DMS53 (cell line): ENCODE measurements at regions not wholly inside any gene's neighbourhood (a gene's known extent, or its start where the extent isn't known, plus 50 kb on each side); places are given as distances from the start of the nearest gene placed in this dataset.
A peak's percentile ranks its signal among the peaks of the same experiment; 100 is the strongest.

Experiments used
- DNase-seq: peaks from one replicate; lab custom pipeline; 2025; lab: John Stamatoyannopoulos, UW

GRCh38 chr6:9404351-9405146, 969.2 kb upstream of the SLC35B3 start:
- DNase-seq: no peak

GRCh38 chr6:9403736-9404135, 968.4 kb upstream of the SLC35B3 start:
- DNase-seq: no peak

DNA sequence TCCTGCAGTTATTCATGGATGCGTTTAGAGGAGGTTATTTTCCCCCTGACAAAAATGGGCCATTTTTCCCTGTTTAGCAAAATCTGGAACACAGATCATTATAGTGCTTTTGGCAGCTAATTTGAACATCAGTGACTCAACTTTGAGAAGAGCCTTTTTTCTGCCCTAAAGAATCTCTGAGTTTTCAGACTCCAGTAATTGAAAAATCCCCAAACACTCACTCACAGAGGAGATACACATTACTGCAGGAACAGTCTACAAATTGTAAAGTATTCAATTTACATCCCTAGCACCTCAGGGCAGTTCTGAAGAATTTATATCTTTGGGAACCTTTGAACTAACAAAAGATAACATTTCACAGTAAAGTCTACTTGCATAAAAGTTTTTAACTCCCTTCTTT, 966.6 kb upstream of the SLC35B3 start:
- DNase-seq: no peak

DNA sequence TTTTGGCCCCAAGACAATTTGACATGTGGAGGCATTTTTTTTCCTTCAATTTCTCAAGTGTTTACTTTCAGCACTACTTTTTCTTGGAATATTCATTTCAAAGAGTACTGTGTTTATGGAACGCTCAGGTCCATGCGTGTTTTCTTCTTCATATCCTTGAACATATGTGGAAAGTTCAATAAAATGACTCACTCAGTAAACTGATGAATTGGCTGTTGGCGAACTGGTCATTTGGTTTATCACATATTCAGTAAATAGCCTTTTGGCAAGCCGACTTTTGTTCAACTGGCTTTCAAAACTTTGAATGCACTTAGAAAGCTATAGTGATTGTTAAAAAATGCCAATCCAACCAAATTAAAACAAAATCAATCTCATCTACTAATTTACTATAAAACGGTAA, 964.6 kb upstream of the SLC35B3 start:
- DNase-seq: peak; percentile 77

DNA sequence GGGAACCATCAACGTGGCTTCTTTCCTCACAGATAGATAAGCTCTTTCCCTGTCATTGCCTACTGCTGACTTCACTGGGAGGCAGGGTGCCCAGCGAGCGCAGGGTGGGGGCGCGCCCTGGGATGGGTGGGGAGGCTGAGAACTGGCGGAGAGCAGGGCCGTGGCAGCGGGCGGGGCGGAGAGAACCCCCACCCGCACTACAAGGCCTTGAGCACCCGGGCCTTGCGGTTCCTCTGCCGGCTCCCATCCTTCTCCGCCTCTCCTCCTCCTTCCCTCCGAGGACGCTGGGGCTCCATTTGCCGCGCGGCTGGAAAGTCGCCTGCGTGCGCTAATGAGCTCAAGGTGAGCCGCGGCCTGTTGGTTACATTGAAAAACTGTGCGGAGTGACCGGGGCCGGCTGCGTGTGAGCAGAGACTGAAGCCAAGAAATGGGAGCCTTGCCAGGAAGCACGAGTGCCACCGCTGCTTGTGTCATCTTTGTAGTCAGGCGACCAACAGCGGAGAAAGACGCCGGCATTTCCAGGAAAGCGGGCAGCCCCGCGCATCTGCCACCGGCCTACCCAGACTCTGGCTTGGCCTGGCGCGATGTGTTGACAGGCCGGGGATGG, 963.5 kb upstream of the SLC35B3 start:
- DNase-seq: peak; percentile 88

DNA sequence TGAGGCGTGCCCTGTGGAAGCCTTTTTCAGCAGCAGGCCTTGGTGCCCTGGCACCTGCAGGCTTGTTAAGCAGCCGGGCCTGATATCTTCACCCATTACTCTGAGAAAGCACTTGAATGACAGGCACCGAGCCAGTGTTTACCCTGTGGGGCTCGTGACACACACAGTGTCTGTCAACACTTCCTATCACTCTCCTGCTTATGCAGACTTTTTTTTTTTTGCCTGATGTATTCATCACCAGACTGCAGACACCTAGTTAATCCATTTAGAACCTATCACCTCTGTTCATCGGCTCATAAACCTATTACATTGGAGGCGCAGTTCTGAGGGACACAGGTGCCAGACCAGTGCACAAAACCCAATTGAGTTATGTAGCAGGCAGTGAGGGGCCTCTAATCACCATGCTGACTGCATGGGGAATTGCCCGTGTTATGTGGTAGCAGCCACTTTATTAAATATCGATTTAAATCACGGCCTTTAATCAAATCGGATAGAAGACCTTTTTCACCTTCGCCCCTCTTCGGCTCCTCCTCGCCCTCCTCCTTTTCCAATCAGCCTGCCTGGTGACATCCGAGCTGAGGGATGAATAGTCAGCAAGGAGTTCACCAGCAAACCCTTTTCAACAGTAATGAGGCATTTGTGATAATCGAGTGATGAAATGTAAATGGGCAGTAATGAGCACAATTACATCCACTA, 962.9 kb upstream of the SLC35B3 start:
- peak; percentile 95 for DNase-seq

DNA sequence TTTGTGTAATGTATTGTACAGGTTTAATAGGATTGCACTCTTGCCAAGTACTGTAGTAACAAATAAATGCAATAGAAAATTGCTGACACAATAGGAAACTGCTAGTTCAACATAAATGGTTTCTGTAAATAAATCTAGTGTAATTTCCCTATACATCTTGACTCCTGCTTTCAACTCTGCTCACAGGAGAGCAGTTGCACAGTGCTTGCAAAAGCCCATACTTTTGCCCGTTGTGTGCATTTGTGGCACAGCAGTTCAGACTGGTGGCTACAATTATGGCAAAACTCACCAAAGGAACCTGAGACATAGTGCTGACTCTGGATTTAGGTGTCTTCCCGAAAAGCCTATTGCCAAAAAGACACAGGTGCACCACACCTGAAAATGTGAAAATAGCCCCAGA, 953.3 kb upstream of the SLC35B3 start:
- no peak for DNase-seq

DNA sequence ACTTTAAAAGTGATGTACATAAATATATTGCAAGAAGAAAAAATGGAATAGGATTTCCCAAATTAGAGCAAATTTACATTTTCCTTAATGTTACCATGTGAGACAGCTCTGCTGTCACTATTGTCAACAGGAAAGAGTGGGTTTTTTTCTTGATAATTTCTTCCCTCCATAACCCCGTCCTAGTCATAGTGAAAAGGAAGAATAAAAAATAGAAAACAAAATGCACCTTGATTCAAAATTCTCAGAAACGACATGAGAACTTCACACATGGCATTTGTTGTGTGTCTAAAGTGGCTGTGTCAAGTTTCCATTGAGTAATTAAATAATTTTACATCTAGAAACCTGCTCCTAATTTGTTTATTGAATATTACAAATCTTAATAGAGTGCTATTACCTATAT, 945.2 kb upstream of the SLC35B3 start:
- no peak for DNase-seq

GRCh38 chr6:9373308-9373707, 938.0 kb upstream of the SLC35B3 start:
- no peak for DNase-seq

DNA sequence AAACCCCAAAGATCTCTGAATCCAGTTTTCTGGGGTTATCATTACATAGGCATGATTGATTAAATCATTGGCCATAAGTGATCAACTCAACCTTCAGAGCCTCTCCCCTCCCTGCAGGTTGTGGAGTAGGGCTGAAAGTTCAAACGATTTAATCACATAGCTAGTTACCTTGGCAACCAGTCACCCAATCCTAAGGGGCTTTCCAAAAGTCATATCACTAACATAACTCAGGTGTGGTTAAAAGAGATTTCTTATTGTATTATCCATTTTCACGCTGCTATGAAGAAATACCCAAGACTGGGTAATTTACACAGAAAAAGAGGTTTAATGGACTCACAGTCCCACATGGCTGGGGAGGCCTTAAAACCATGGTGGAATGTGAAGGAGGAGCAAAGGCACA, 935.1 kb upstream of the SLC35B3 start:
- peak; percentile 3 for DNase-seq

DNA sequence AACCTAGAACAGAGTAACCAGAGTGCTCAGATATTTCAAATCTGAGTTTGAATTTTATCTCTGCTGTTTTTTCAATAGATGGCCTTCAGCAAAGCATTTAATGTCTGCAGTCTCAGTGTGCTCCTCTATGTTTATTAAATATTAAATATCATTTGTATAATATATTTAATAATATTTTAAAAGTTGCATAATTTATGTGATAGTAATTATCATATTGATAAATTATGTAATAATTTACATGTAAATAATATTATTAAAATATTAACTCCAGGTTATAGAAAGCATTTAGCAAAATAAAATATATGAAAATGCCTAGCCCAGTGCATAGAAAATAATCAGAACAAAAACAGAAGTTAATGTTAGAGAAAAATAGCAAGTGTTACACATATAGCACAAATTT, 930.0 kb upstream of the SLC35B3 start:
- DNase-seq: no peak

GRCh38 chr6:9361749-9362148, 926.4 kb upstream of the SLC35B3 start:
- no peak for DNase-seq

GRCh38 chr6:9360881-9361280, 925.5 kb upstream of the SLC35B3 start:
- DNase-seq: no peak

GRCh38 chr6:9347608-9348007, 912.3 kb upstream of the SLC35B3 start:
- no peak for DNase-seq

DNA sequence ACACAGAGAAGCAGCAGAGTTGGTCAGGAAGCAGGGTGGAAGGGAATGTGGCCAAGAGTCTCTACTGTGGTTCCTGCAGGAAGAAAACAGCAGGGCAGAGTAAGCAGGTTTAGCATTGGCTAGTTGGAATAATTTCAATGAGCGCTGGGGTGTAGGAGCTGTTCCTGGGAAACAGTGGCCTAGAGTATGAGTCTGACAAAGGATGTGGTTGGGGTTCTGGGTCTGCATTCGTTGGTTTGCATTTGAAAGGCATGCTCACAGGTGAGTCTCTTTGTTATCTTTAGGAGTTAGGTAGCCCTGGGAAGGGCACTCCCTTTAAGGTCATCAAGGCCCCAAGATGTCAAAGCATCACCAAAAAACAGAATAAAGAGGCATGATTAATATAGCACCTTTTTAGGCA, 911.6 kb upstream of the SLC35B3 start:
- no peak for DNase-seq

DNA sequence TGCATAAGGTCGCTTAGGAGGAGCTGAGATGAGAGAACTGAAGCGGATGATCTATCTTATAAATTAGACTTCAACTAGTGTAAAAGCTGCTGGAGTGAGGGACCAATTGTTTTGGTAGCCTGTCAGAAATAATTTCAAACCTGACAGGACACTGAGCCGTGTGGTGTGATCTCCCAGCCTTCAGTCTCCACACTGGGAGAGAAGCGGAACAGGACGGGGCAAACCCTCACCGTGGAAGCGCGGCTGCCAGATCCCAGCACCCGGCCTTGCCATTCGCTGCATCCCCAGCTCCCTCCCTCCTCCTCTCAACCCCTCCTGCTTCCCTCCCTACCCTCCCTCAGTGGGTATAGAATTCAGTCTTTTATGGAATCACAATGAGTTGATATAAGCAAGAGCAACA, 900.1 kb upstream of the SLC35B3 start:
- no peak for DNase-seq

DNA sequence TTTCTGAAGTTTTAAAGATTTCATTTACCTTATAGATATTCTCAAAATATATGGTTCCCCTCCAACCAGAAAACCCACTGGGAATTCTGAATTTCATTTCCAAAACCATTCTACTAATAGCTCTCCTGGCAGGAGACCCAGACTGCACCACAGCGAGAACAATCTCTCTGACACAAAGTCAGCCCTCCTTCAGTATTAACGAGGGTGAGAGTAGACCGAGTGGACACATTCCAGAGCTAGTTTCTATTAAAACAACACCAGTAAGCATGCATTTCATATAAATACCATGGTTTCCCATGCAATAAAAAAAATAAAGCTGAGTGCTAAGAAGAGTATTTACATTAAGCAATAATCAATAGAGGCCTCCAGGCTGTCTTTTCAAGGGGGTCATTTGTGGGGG, 899.6 kb upstream of the SLC35B3 start:
- no peak for DNase-seq

DNA sequence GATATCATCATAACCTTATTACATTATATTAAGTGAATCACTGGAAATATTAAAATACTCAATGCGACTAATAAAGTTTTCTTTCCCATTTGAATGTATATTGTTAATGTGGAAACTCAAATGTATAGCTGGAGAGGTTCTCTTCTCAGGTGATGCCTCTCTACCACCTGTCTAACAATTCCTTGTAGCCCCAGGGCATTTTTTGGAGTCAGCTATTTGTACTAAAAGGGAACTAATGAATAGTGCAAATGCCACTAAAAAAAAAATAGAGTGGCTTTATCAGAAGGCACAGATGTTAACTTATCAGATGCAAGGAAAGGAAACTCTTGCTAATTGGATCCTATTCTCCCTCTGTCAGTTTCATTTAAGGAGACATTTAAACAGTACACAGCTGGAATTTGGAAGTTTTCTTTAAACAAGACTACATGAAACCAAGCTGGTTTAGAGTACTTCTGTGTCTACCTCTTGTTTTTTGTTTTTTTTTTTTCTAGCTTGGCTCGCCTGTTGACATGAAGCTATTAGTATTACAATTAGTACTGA, 897.0 kb upstream of the SLC35B3 start:
- no peak for DNase-seq

GRCh38 chr6:9316831-9317230, 881.5 kb upstream of the SLC35B3 start:
- no peak for DNase-seq

- DNase-seq: no peak
These were observed 880.8 kb upstream of the SLC35B3 start for GRCh38 chr6:9315966-9316650.

DNA sequence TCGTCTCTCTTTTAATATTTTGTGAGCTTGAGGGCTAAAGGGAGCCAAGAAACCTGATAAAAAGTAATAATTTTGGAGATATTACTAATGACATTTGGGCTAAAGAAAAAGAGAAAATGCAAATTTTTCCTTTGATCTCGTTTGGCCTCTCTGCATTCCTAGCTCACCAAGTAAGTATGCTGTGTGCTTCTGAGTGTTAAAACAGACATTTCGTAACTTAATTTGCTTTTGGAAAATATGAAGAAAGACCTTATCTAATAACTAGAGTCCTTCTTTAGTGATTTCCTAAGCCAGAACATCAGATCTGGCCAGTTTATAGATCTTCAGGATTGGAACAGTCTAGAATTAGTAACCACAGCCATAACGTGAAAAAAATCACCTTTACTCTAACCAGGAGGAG, 872.9 kb upstream of the SLC35B3 start:
- no peak for DNase-seq

DNA sequence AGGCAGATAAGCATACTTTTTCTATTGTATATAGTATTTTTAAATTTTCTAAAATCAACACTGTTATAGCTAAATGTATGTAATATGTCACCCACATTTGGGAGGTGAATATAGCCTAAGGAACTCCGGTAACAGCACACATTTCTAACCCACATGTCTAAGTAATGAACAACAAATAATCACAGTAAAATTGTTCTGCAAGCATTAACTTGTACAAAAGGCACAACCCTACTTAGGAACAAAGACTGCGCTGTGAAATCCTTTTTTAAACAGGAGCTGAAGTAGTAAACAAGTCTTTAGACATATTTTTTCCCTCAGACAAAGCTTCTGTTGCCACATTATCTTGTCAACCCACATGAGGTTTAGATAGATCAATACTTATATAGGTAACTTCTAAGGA, 872.4 kb upstream of the SLC35B3 start:
- DNase-seq: no peak
